Tibial artery (tissue), 4 donors: ENCODE measurements at regions not wholly inside any gene's neighbourhood (a gene's known extent, or its start where the extent isn't known, plus 50 kb on each side); places are given as distances from the start of the nearest gene placed in this dataset.

Experiments used
- DNase-seq, 2 donors: peaks; one replicate each; pipeline ENCODE4 v3.0.0-alpha.2; 2019
- H3K27ac ChIP-seq, 2 donors: fragments of 200-600 bp; sonication (generic) in 1 of 2; 1 replicate in 1 of 2; 2 replicates in 1 of 2; pipeline ENCODE4 v1.5.1; 2018 to 2019; ENCODE audit warnings: mild to moderate bottlenecking in 1 of 2
- H3K27me3 ChIP-seq, 2 donors: fragments of 200-600 bp; sonication (generic) in 1 of 2; one replicate each; pipeline versions ENCODE4 v1.5.1 to v1.6.0; 2016 to 2019
- H3K36me3 ChIP-seq, 3 donors: fragments of 200-600 bp; sonication (generic) in 2 of 3; one replicate each; pipeline ENCODE4 v1.5.1; 2016 to 2019; ENCODE audit warnings: mild to moderate bottlenecking in 2 of 3
- H3K4me1 ChIP-seq, 4 donors: fragments of 200-600 bp; sonication (generic) in 2 of 4; 1 replicate in 3 of 4; 2 replicates in 1 of 4; pipeline ENCODE4 v1.5.1; 2016 to 2019
- H3K4me3 ChIP-seq, 2 donors: fragments of 200-600 bp; sonication (generic) in 1 of 2; 1 replicate in 1 of 2; 2 replicates in 1 of 2; pipeline ENCODE4 v1.5.1; 2018 to 2019; ENCODE audit warnings: mild to moderate bottlenecking in 2 of 2
- H3K9me3 ChIP-seq, 3 donors: fragments of 200-600 bp; sonication (generic) in 1 of 3; one replicate each; pipeline ENCODE4 v1.5.1; 2016 to 2019
- CTCF ChIP-seq, 2 experiments: fragments of 200-600 bp in 1 of 2; fragments of 450-650 bp in 1 of 2; IDR thresholded peaks; one replicate each; pipeline ENCODE4 v1.5.1; 2017 to 2019; ENCODE audit warnings: antibody characterized with exemption in 2 of 2, mild to moderate bottlenecking in 1 of 2, moderate library complexity in 1 of 2
- intact Hi-C: fragments of 100-400 bp; cut with DNase I; formaldehyde crosslinking; loops from one replicate; pipeline ENCODE4 v1.15.0; 2023; ENCODE audit warnings: low total_unique reads

- Histone ChIP-seq H3K27ac (no peak overlapping the region), H3K36me3 (no peaks in the 10 kb centered on the region), H3K4me3 (no peak overlapping the region), H3K9me3 (no peaks in the 10 kb centered on the region), H3K27me3 (no peaks in the 10 kb centered on the region), H3K4me1 (peaks cover 0 to 4% (median 3%) of the 10 kb centered on the region in 4 donors)
- TF ChIP-seq CTCF (IDR thresholded peaks at IDR 0.05) = no peak
- intact Hi-C loops = loop anchor here (10.0 kb wide), 1 partner anchor 697 kb away; no protein-coding TSS in a partner anchor
- no peak for DNase-seq
Observed at GRCh38 chr6:3981917-3982316, 97.0 kb downstream of the FAM217A start.

- H3K36me3 ChIP-seq = no peaks in the 10 kb centered on the region
- H3K9me3 ChIP-seq = no peaks in the 10 kb centered on the region
- no peaks in the 10 kb centered on the region for H3K27me3 ChIP-seq
- no peak overlapping the region for H3K4me3 ChIP-seq
- peaks cover 0 to 8% (median 0%) of the 10 kb centered on the region in 4 donors for H3K4me1 ChIP-seq
- no peak for TF ChIP-seq CTCF (IDR thresholded peaks at IDR 0.05)
- intact Hi-C loops = loop anchor here (10.0 kb wide), 1 partner anchor 699 kb away; no protein-coding TSS in a partner anchor
- no peak for DNase-seq
- H3K27ac ChIP-seq = no peak overlapping the region
Observed at GRCh38 chr6:3983778-3984177, 95.2 kb downstream of the FAM217A start.

- H3K4me1 ChIP-seq = peaks cover 0 to 8% (median under 1%) of the 10 kb centered on the region in 4 donors
Observed at GRCh38 chr6:3984494-3984893, 94.4 kb downstream of the FAM217A start.

GRCh38 chr6:3986241-3986640 is 92.7 kb downstream of the FAM217A start:
- no peak for DNase-seq
- Histone ChIP-seq H3K9me3 (no peaks in the 10 kb centered on the region), H3K27ac (no peak overlapping the region), H3K27me3 (no peaks in the 10 kb centered on the region), H3K4me3 (no peak overlapping the region), H3K4me1 (peaks cover 0 to 21% (median 10%) of the 10 kb centered on the region in 4 donors), H3K36me3 (no peaks in the 10 kb centered on the region)
- intact Hi-C loops = loop anchor here (10.0 kb wide), 1 partner anchor 701 kb away; no protein-coding TSS in a partner anchor
- no peak for TF ChIP-seq CTCF (IDR thresholded peaks at IDR 0.05)

More at GRCh38 chr6:3984494-3984893, 94.4 kb downstream of the FAM217A start:
- Histone ChIP-seq H3K27ac (no peak overlapping the region), H3K36me3 (no peaks in the 10 kb centered on the region), H3K9me3 (no peaks in the 10 kb centered on the region), H3K4me3 (no peak overlapping the region), H3K27me3 (no peaks in the 10 kb centered on the region)
- intact Hi-C loops = loop anchor here (10.0 kb wide), 1 partner anchor 700 kb away; no protein-coding TSS in a partner anchor
- TF ChIP-seq CTCF (IDR thresholded peaks at IDR 0.05) = no peak
- no peak for DNase-seq

GRCh38 chr6:3987053-3987452 is 91.9 kb downstream of the FAM217A start:
- no peaks in the 10 kb centered on the region for H3K36me3 ChIP-seq
- DNase-seq = no peak
- no peak for TF ChIP-seq CTCF (IDR thresholded peaks at IDR 0.05)
- no peak overlapping the region for H3K27ac ChIP-seq
- H3K27me3 ChIP-seq = no peaks in the 10 kb centered on the region
- intact Hi-C loops = loop anchor here (10.0 kb wide), 1 partner anchor 702 kb away; no protein-coding TSS in a partner anchor
- no peak overlapping the region for H3K4me3 ChIP-seq
- H3K4me1 ChIP-seq = peaks cover 0 to 23% (median 12%) of the 10 kb centered on the region in 4 donors
- H3K9me3 ChIP-seq = no peaks in the 10 kb centered on the region
